WTC11 (cell line): ENCODE measurements at regions not wholly inside any gene's neighbourhood (a gene's known extent, or its start where the extent isn't known, plus 50 kb on each side); places are given as distances from the start of the nearest gene placed in this dataset.
"Not testable (repeated sequence)": the region's sequence is repeated elsewhere in the genome, so short reads cannot be mapped to it uniquely, and the experiment has no call there.

ENCODE experiments used
- ATAC-seq: fragments of 200-7000 bp; cut with Tn5 transposase; 2 replicates; pipeline ENCODE4 v1.10.0; 2021; ENCODE audit warnings: mild to moderate bottlenecking, moderate library complexity
- CTCF ChIA-PET: fragments of 300-600 bp; sonication (Branson Sonifier 250); formaldehyde crosslinking; loops from one replicate; lab custom pipeline; 2021; ENCODE audit warnings: antibody characterized with exemption; lab: Charles Lee
- POLR2A ChIA-PET: fragments of 350-600 bp; sonication (Branson Sonifier 250); formaldehyde crosslinking; loops from one replicate; lab custom pipeline; 2021; ENCODE audit warnings: antibody characterized with exemption; lab: Charles Lee
- DNase-seq: peaks from one replicate; pipeline ENCODE4 v3.0.0; 2021; ENCODE audit warnings: low spot score
- H3K27ac Mint-ChIP-seq: 2 replicates; pipeline ENCODE4 v1.8.0; 2021; ENCODE audit warnings: mixed read lengths
- H3K27me3 Mint-ChIP-seq: 2 replicates; pipeline ENCODE4 v1.8.0; 2021; ENCODE audit warnings: low read depth, mild to moderate bottlenecking, moderate library complexity, mixed read lengths
- H3K36me3 Mint-ChIP-seq: 2 replicates; pipeline ENCODE4 v1.8.0; 2021; ENCODE audit warnings: mixed read lengths
- H3K4me1 Mint-ChIP-seq: 2 replicates; pipeline ENCODE4 v1.8.0; 2022; ENCODE audit warnings: mixed read lengths
- H3K4me3 Mint-ChIP-seq: 2 replicates; pipeline ENCODE4 v1.8.0; 2021; ENCODE audit warnings: mild to moderate bottlenecking, moderate library complexity, mixed read lengths
- H3K9me3 Mint-ChIP-seq: 2 replicates; pipeline ENCODE4 v1.8.0; 2021; ENCODE audit warnings: mixed read lengths
- ATF6 ChIP-seq: sonication (generic); formaldehyde crosslinking; IDR thresholded peaks from 2 replicates; pipeline ENCODE4 v1.8.1; 2023; ENCODE audit warnings: mild to moderate bottlenecking, missing genetic modification reagents
- ELF4 ChIP-seq: sonication (generic); formaldehyde crosslinking; IDR thresholded peaks from 2 replicates; pipeline ENCODE4 v1.8.1; 2022; ENCODE audit warnings: low read depth, mild to moderate bottlenecking, moderate library complexity, missing genetic modification reagents
- ERG ChIP-seq: fragments of 250-450 bp; sonication (Bioruptor Pico); IDR thresholded peaks from 2 replicates; pipeline ENCODE4 v1.8.0; 2021; ENCODE audit warnings: mild to moderate bottlenecking
- KAT7 ChIP-seq: sonication (generic); formaldehyde crosslinking; IDR thresholded peaks from 2 replicates; pipeline ENCODE4 v1.8.1; 2023; ENCODE audit warnings: missing genetic modification reagents, mild to moderate bottlenecking, borderline replicate concordance
- MYBL2 ChIP-seq: sonication (generic); formaldehyde crosslinking; IDR thresholded peaks from 2 replicates; pipeline ENCODE4 v1.8.1; 2023; ENCODE audit warnings: mild to moderate bottlenecking, moderate library complexity, missing genetic modification reagents
- PRRX2 ChIP-seq: fragments of 250-450 bp; sonication (Bioruptor Pico); IDR thresholded peaks from 2 replicates; pipeline ENCODE4 v1.8.0; 2021; ENCODE audit warnings: mild to moderate bottlenecking
- SP1 ChIP-seq: sonication (generic); formaldehyde crosslinking; conservative IDR thresholded peaks from 2 replicates; pipeline ENCODE4 v1.8.1; 2022; ENCODE audit warnings: missing genetic modification reagents
- TP53 ChIP-seq: sonication (generic); formaldehyde crosslinking; IDR thresholded peaks from 2 replicates; pipeline ENCODE4 v1.8.1; 2023; ENCODE audit warnings: mild to moderate bottlenecking, missing genetic modification reagents
- ZNF423 ChIP-seq: fragments of 250-450 bp; sonication (Bioruptor Pico); IDR thresholded peaks from 2 replicates; pipeline ENCODE4 v2.1.2; 2022; ENCODE audit warnings: mild to moderate bottlenecking, moderate library complexity
- ZNF512 ChIP-seq: sonication (generic); formaldehyde crosslinking; IDR thresholded peaks from 2 replicates; pipeline ENCODE4 v1.8.1; 2022; ENCODE audit warnings: missing genetic modification reagents, borderline replicate concordance
- ZNF532 ChIP-seq: fragments of 250-450 bp; sonication (Bioruptor Pico); IDR thresholded peaks from 2 replicates; pipeline ENCODE4 v1.9.0; 2021; ENCODE audit warnings: mild to moderate bottlenecking, borderline replicate concordance

- no peak for TF ChIP-seq ERG
- TF ChIP-seq ELF4 (CRISPR knock-in tag) = no peak
Measured at GRCh38 chr2:136319237-136319636, 201.3 kb upstream of the CXCR4 start (continued).

- CTCF ChIA-PET = interaction anchor here (1.1 kb wide), 1 partner anchor 317 kb away, joined by 4 read pairs; no protein-coding TSS in a partner anchor
- ATAC-seq (no peak), DNase-seq (no peak)
- Mint-ChIP-seq H3K4me1 (peaks cover 7% of the 10 kb centered on the region), H3K27me3 (no peaks in the 10 kb centered on the region; the same call in 1 of the 2 replicates), H3K9me3 (no peaks in the 10 kb centered on the region), H3K27ac (no peak overlapping the region), H3K4me3 (no peak overlapping the region), H3K36me3 (no peaks in the 10 kb centered on the region)
- TF ChIP-seq ZNF512 (CRISPR knock-in tag) = 0 out of 2 replicates have a peak, but pooled peaks have one; percentile 17
- no peak for TF ChIP-seq ZNF532 (CRISPR knock-in tag)
- POLR2A ChIA-PET = no interaction called here
Measured at GRCh38 chr2:136314240-136314639, 196.3 kb upstream of the CXCR4 start.

GRCh38 chr2:136312568-136312967 lies 194.6 kb upstream of the CXCR4 start:
- CTCF ChIA-PET, POLR2A ChIA-PET, H3K27me3 Mint-ChIP-seq, DNase-seq, H3K36me3 Mint-ChIP-seq, H3K4me1 Mint-ChIP-seq, H3K9me3 Mint-ChIP-seq, H3K27ac Mint-ChIP-seq, ATAC-seq, H3K4me3 Mint-ChIP-seq: not testable (repeated sequence)

GRCh38 chr2:136310797-136311603 lies 193.1 kb upstream of the CXCR4 start:
- H3K36me3 Mint-ChIP-seq = no peaks in the 10 kb centered on the region
- TF ChIP-seq SP1 (no peak), MYBL2 (CRISPR knock-in tag) (no peak)
- POLR2A ChIA-PET = no interaction called here
- no peak overlapping the region for H3K4me3 Mint-ChIP-seq
- DNase-seq = no peak
- H3K27me3 Mint-ChIP-seq = no peaks in the 10 kb centered on the region; the same call in 1 of the 2 replicates
- H3K9me3 Mint-ChIP-seq = no peaks in the 10 kb centered on the region
- H3K27ac Mint-ChIP-seq = no peak overlapping the region
- CTCF ChIA-PET = interaction anchor here (0.6 kb wide), 1 partner anchor 10 kb away, joined by 3 read pairs; no protein-coding TSS in a partner anchor
- no peaks in the 10 kb centered on the region for H3K4me1 Mint-ChIP-seq
- ATAC-seq = no peak

- POLR2A ChIA-PET = no interaction called here
- no peak for TF ChIP-seq PRRX2
- no peak for TF ChIP-seq ATF6 (CRISPR knock-in tag)
- no peak for TF ChIP-seq SP1
- no peak for TF ChIP-seq ZNF532 (CRISPR knock-in tag)
- no peak for TF ChIP-seq TP53 (CRISPR knock-in tag)
- no peak for TF ChIP-seq KAT7 (CRISPR knock-in tag)
- TF ChIP-seq ZNF423 (CRISPR knock-in tag) = no peak
Measured at GRCh38 chr2:136310005-136310495, 192.1 kb upstream of the CXCR4 start.

More at GRCh38 chr2:136310005-136310495, 192.1 kb upstream of the CXCR4 start:
- no peaks in the 10 kb centered on the region; the same call in 1 of the 2 replicates for H3K27me3 Mint-ChIP-seq
- DNase-seq = no peak
- no peak for ATAC-seq
- CTCF ChIA-PET = no interaction called here
- H3K27ac Mint-ChIP-seq = no peak overlapping the region
- no peaks in the 10 kb centered on the region for H3K4me1 Mint-ChIP-seq
- H3K4me3 Mint-ChIP-seq = no peak overlapping the region
- no peaks in the 10 kb centered on the region for H3K36me3 Mint-ChIP-seq
- H3K9me3 Mint-ChIP-seq = no peaks in the 10 kb centered on the region
